22Rv1 (cell line): ENCODE measurements at regions not wholly inside any gene's neighbourhood (a gene's known extent, or its start where the extent isn't known, plus 50 kb on each side); places are given as distances from the start of the nearest gene placed in this dataset.
"Not testable (repeated sequence)": the region's sequence is repeated elsewhere in the genome, so short reads cannot be mapped to it uniquely, and the experiment has no call there.

Experiments
- H3K27ac ChIP-seq: fragments of 450-650 bp; 2 replicates; pipeline ENCODE4 v1.5.1; 2017
- CTCF ChIP-seq: fragments of 450-650 bp; IDR thresholded peaks from 2 replicates; pipeline ENCODE4 v1.5.1; 2017; ENCODE audit warnings: mild to moderate bottlenecking
- ZFX ChIP-seq: fragments of 450-650 bp; IDR thresholded peaks from 2 replicates; pipeline ENCODE4 v1.6.1; 2017; ENCODE audit warnings: antibody characterized with exemption, borderline replicate concordance

GRCh38 chr7:68222311-68222710 is 1225.7 kb downstream of the TYW1 start:
- H3K27ac ChIP-seq = no peak overlapping the region
- TF ChIP-seq CTCF = no peak
- TF ChIP-seq ZFX = no peak

GRCh38 chr7:68224041-68224741 is 1227.6 kb downstream of the TYW1 start:
- no peak overlapping the region for H3K27ac ChIP-seq
- TF ChIP-seq ZFX (no peak), CTCF (no peak)

- H3K27ac ChIP-seq = not testable (repeated sequence)
Observed at GRCh38 chr7:68231011-68231410, 1234.4 kb downstream of the TYW1 start.

- H3K27ac ChIP-seq = no peak overlapping the region
- no peak for TF ChIP-seq CTCF
- TF ChIP-seq ZFX = no peak
Observed at GRCh38 chr7:68235937-68236336, 1239.3 kb downstream of the TYW1 start.

- no peak for TF ChIP-seq CTCF
- TF ChIP-seq ZFX = no peak
- H3K27ac ChIP-seq = no peak overlapping the region
Observed at GRCh38 chr7:68238204-68238805, 1241.7 kb downstream of the TYW1 start.

GRCh38 chr7:68243128-68243527 is 1246.5 kb downstream of the TYW1 start:
- no peak for TF ChIP-seq ZFX
- no peak for TF ChIP-seq CTCF

GRCh38 chr7:68244389-68244788 is 1247.8 kb downstream of the TYW1 start:
- no peak for TF ChIP-seq CTCF
- TF ChIP-seq ZFX = no peak
- no peak overlapping the region for H3K27ac ChIP-seq

More at GRCh38 chr7:68243128-68243527, 1246.5 kb downstream of the TYW1 start:
- no peak overlapping the region for H3K27ac ChIP-seq
